Testis (tissue), 2 donors: ENCODE measurements at regions not wholly inside any gene's neighbourhood (a gene's known extent, or its start where the extent isn't known, plus 50 kb on each side); places are given as distances from the start of the nearest gene placed in this dataset.

Experiments
- DNase-seq: peaks from one replicate; pipeline ENCODE4 v3.0.0-alpha.2; 2019
- H3K27ac ChIP-seq, 2 donors: fragments of 200-600 bp; sonication (generic); one replicate each; pipeline ENCODE4 v1.5.1; 2019
- H3K27me3 ChIP-seq: fragments of 200-600 bp; sonication (generic); one replicate; pipeline ENCODE4 v1.5.1; 2019
- H3K36me3 ChIP-seq: fragments of 200-600 bp; sonication (generic); one replicate; pipeline ENCODE4 v1.5.1; 2017; ENCODE audit warnings: low read depth; ENCODE audit errors: missing control alignments
- H3K4me1 ChIP-seq: fragments of 200-600 bp; sonication (generic); one replicate; pipeline ENCODE4 v1.5.1; 2019
- H3K4me3 ChIP-seq, 2 donors: fragments of 200-600 bp; sonication (generic); one replicate each; pipeline ENCODE4 v1.5.1; 2017 to 2019
- H3K9me3 ChIP-seq: fragments of 200-600 bp; sonication (generic); one replicate; pipeline ENCODE4 v1.5.1; 2017
- CTCF ChIP-seq, 3 experiments: fragments of 450-650 bp in 2 of 3; fragments of 200-600 bp in 1 of 3; sonication (generic) in 1 of 3; IDR thresholded peaks; one replicate each; pipeline ENCODE4 v1.5.1; 2016 to 2019; ENCODE audit warnings: antibody characterized with exemption in 3 of 3, mild to moderate bottlenecking in 2 of 3, moderate library complexity in 1 of 3
- POLR2A ChIP-seq: fragments of 450-650 bp; IDR thresholded peaks from one replicate; pipeline ENCODE4 v1.6.1; 2017; ENCODE audit warnings: antibody characterized with exemption, mild to moderate bottlenecking, moderate library complexity
- WGBS, 2 donors: methylation state at CpG; one replicate each; pipeline ENCODE4 v1.1.5; 2018; 5-methylcytosine and 5-hydroxymethylcytosine counted together
- intact Hi-C: fragments of 100-400 bp; cut with DNase I; formaldehyde crosslinking; loops from one replicate; pipeline ENCODE4 v1.15.1; 2023; ENCODE audit warnings: low total_unique reads

GRCh38 chr11:119827113-119827512 is 98.1 kb upstream of the NECTIN1 start:
- WGBS, 2 donors = 37 to 50% methylated on average over 2 of the region's 2 CpGs
- Histone ChIP-seq H3K36me3 (no peaks in the 10 kb centered on the region), H3K4me3 (no peak overlapping the region), H3K4me1 (peaks cover 10% of the 10 kb centered on the region), H3K27ac (no peak overlapping the region), H3K27me3 (no peaks in the 10 kb centered on the region), H3K9me3 (no peaks in the 10 kb centered on the region)
- DNase-seq = no peak
- TF ChIP-seq POLR2A (no peak), CTCF (IDR thresholded peaks at IDR 0.05) (no peak)
- intact Hi-C loops = no loop called here

- TF ChIP-seq POLR2A = no peak
- Histone ChIP-seq H3K36me3 (no peaks in the 10 kb centered on the region), H3K4me3 (no peak overlapping the region), H3K27me3 (no peaks in the 10 kb centered on the region), H3K27ac (no peak overlapping the region), H3K9me3 (no peaks in the 10 kb centered on the region), H3K4me1 (no peaks in the 10 kb centered on the region)
- DNase-seq = no peak
- intact Hi-C loops = no loop called here
- WGBS, 2 donors = 71 to 77% methylated on average over 15 of the region's 15 CpGs
Observed at GRCh38 chr11:119823077-119823476, 94.1 kb upstream of the NECTIN1 start.

GRCh38 chr11:119816660-119817059 is 87.7 kb upstream of the NECTIN1 start:
- TF ChIP-seq POLR2A = no peak
- TF ChIP-seq CTCF (IDR thresholded peaks at IDR 0.05) = no peak
- WGBS, 2 donors = 87 to 88% methylated on average over 2 of the region's 2 CpGs
- H3K27me3 ChIP-seq = no peaks in the 10 kb centered on the region
- no peak overlapping the region for H3K27ac ChIP-seq
- H3K4me3 ChIP-seq = no peak overlapping the region
- DNase-seq = no peak
- intact Hi-C loops = no loop called here
- no peaks in the 10 kb centered on the region for H3K4me1 ChIP-seq
- no peaks in the 10 kb centered on the region for H3K9me3 ChIP-seq
- H3K36me3 ChIP-seq = no peaks in the 10 kb centered on the region

GRCh38 chr11:119814766-119815165 is 85.8 kb upstream of the NECTIN1 start:
- Histone ChIP-seq H3K4me1 (no peaks in the 10 kb centered on the region), H3K36me3 (no peaks in the 10 kb centered on the region), H3K27ac (no peak overlapping the region), H3K9me3 (no peaks in the 10 kb centered on the region), H3K27me3 (no peaks in the 10 kb centered on the region), H3K4me3 (no peak overlapping the region)
- no peak for TF ChIP-seq POLR2A
- TF ChIP-seq CTCF (IDR thresholded peaks at IDR 0.05) = no peak
- intact Hi-C loops = no loop called here
- DNase-seq = no peak

GRCh38 chr11:119810478-119811232 is 81.7 kb upstream of the NECTIN1 start:
- Histone ChIP-seq H3K36me3 (no peaks in the 10 kb centered on the region), H3K9me3 (no peaks in the 10 kb centered on the region), H3K27me3 (no peaks in the 10 kb centered on the region), H3K27ac (no peak overlapping the region), H3K4me3 (no peak overlapping the region), H3K4me1 (no peaks in the 10 kb centered on the region)
- intact Hi-C loops = no loop called here
- 89% methylated on average over 8 to 14 of the region's 14 CpGs for WGBS, 2 donors
- no peak for DNase-seq
- TF ChIP-seq CTCF (IDR thresholded peaks at IDR 0.05) (no peak), POLR2A (no peak)
